B cell (primary cell): ENCODE measurements at regions not wholly inside any gene's neighbourhood (a gene's known extent, or its start where the extent isn't known, plus 50 kb on each side); places are given as distances from the start of the nearest gene placed in this dataset.

ENCODE experiments used
- ATAC-seq: fragments of 200-7000 bp; cut with Tn5 transposase; one replicate; pipeline ENCODE4 v1.10.0; 2021; ENCODE audit warnings: low read depth, mild to moderate bottlenecking, moderate number of reproducible peaks, moderate library complexity
- CTCF ChIA-PET: fragments of 350-600 bp; sonication (Branson Sonifier 250); formaldehyde crosslinking; loops from one replicate; lab custom pipeline; 2021; ENCODE audit warnings: antibody characterized with exemption, inconsistent platforms; lab: Charles Lee
- POLR2A ChIA-PET: fragments of 350-600 bp; sonication (Branson Sonifier 250); formaldehyde crosslinking; loops from one replicate; lab custom pipeline; 2021; ENCODE audit warnings: antibody characterized with exemption; lab: Charles Lee
- DNase-seq: peaks from one replicate; pipeline ENCODE4 v3.0.0; 2013
- H2AFZ ChIP-seq: 2 replicates; pipeline ENCODE4 v1.6.1; 2012; ENCODE audit warnings: mild to moderate bottlenecking, low read depth, low read length; ENCODE audit not compliant: insufficient read depth, poor library complexity, severe bottlenecking
- H3K27ac ChIP-seq, 2 donors: 1 replicate in 1 of 2; 2 replicates in 1 of 2; pipeline ENCODE4 v1.5.1; 2012 to 2013; ENCODE audit warnings: low read length in 2 of 2, mild to moderate bottlenecking in 2 of 2, moderate library complexity in 1 of 2
- H3K27me3 ChIP-seq, 4 experiments: fragments of 200-600 bp in 1 of 4; sonication (generic) in 1 of 4; replicated peaks in 1 of 4; 1 replicate in 2 of 4; 2 replicates in 2 of 4; pipeline versions ENCODE4 v1.6.1 to v1.7.0; 2013 to 2016; ENCODE audit warnings: low read length in 3 of 4, mild to moderate bottlenecking in 2 of 4, mixed read lengths in 1 of 4, moderate library complexity in 1 of 4; ENCODE audit not compliant: insufficient read depth in 4 of 4, control insufficient read depth in 3 of 4; ENCODE audit errors: control extremely low read depth in 1 of 4
- H3K36me3 ChIP-seq, 2 experiments: replicated peaks in 1 of 2; 1 replicate in 1 of 2; 2 replicates in 1 of 2; pipeline versions ENCODE4 v1.6.1 to v1.7.1; 2013; ENCODE audit warnings: low read length in 1 of 2; ENCODE audit not compliant: insufficient read depth in 2 of 2, control insufficient read depth in 1 of 2; ENCODE audit errors: control extremely low read depth in 1 of 2, extremely low read depth in 1 of 2
- H3K4me1 ChIP-seq, 2 donors: fragments of 200-600 bp in 1 of 2; sonication (generic) in 1 of 2; 1 replicate in 1 of 2; 2 replicates in 1 of 2; pipeline versions ENCODE4 v1.5.1 to v1.6.1; 2013 to 2017; ENCODE audit warnings: low read length in 2 of 2; ENCODE audit not compliant: control insufficient read depth in 2 of 2, insufficient read depth in 2 of 2
- H3K4me2 ChIP-seq: replicated peaks from 2 replicates; pipeline ENCODE3; 2012; ENCODE audit warnings: mild to moderate bottlenecking, low read depth, low read length; ENCODE audit not compliant: poor library complexity, severe bottlenecking
- H3K4me3 ChIP-seq, 5 experiments: fragments of 200-600 bp in 1 of 5; sonication (generic) in 1 of 5; 1 replicate in 3 of 5; 2 replicates in 2 of 5; pipeline versions ENCODE4 v1.5.1 to v1.7.0; 2011 to 2016; ENCODE audit warnings: low read length in 4 of 5, mild to moderate bottlenecking in 4 of 5, low read depth in 2 of 5, control low read depth in 1 of 5, moderate library complexity in 1 of 5; ENCODE audit not compliant: insufficient read depth in 1 of 5; ENCODE audit errors: control extremely low read depth in 1 of 5, extremely low read depth in 1 of 5
- H3K79me2 ChIP-seq: fragments of 200-600 bp; sonication (generic); one replicate; pipeline ENCODE4 v1.6.0; 2016; ENCODE audit warnings: low read length; ENCODE audit not compliant: control insufficient read depth, insufficient read depth
- H3K9ac ChIP-seq: fragments of 200-600 bp; sonication (generic); 2 replicates; pipeline ENCODE4 v1.6.1; 2017; ENCODE audit warnings: mild to moderate bottlenecking, low read length, moderate library complexity
- H3K9me3 ChIP-seq, 3 donors: one replicate each; pipeline versions ENCODE4 v1.6.1 to v1.7.1; 2013; ENCODE audit warnings: low read length in 2 of 3; ENCODE audit not compliant: control insufficient read depth in 2 of 3, insufficient read depth in 1 of 3; ENCODE audit errors: control extremely low read depth in 1 of 3
- H4K20me1 ChIP-seq: 2 replicates; pipeline ENCODE4 v1.6.0; 2012; ENCODE audit warnings: mild to moderate bottlenecking, low read length; ENCODE audit not compliant: insufficient read depth, control insufficient read depth, poor library complexity, severe bottlenecking
- H3K27ac Mint-ChIP-seq: one replicate; pipeline ENCODE4 v1.8.0; 2021; ENCODE audit warnings: mixed read lengths
- H3K27me3 Mint-ChIP-seq: one replicate; pipeline ENCODE4 v1.8.0; 2021; ENCODE audit warnings: mixed read lengths
- H3K4me1 Mint-ChIP-seq: one replicate; pipeline ENCODE4 v1.8.0; 2021; ENCODE audit warnings: mixed read lengths
- H3K4me3 Mint-ChIP-seq: one replicate; pipeline ENCODE4 v1.8.0; 2021; ENCODE audit warnings: mixed read lengths
- H3K9me3 Mint-ChIP-seq: one replicate; pipeline ENCODE4 v1.8.0; 2022; ENCODE audit warnings: mixed read lengths; ENCODE audit not compliant: insufficient read depth
- EZH2 ChIP-seq: IDR thresholded peaks from 2 replicates; pipeline ENCODE4 v1.6.1; 2012; ENCODE audit warnings: borderline replicate concordance, low read depth, mild to moderate bottlenecking, moderate library complexity, low read length; ENCODE audit not compliant: insufficient read depth, poor library complexity, severe bottlenecking
- WGBS: methylation state at CpG from one replicate; pipeline ENCODE4 v1.1.5; 2013; ENCODE audit warnings: missing lambda C conversion rate; ENCODE audit not compliant: insufficient coverage; 5-methylcytosine and 5-hydroxymethylcytosine counted together
- intact Hi-C: fragments of 100-400 bp; cut with micrococcal nuclease; formaldehyde crosslinking; loops from one replicate; pipeline ENCODE4 v1.10.0; 2022
- TF ChIP-seq, protein P1 (sequence below): fragments of 200-600 bp; IDR thresholded peaks from one replicate; pipeline ENCODE4 v1.8.0; 2022; ENCODE audit warnings: antibody characterized with exemption, mild to moderate bottlenecking

DNA sequence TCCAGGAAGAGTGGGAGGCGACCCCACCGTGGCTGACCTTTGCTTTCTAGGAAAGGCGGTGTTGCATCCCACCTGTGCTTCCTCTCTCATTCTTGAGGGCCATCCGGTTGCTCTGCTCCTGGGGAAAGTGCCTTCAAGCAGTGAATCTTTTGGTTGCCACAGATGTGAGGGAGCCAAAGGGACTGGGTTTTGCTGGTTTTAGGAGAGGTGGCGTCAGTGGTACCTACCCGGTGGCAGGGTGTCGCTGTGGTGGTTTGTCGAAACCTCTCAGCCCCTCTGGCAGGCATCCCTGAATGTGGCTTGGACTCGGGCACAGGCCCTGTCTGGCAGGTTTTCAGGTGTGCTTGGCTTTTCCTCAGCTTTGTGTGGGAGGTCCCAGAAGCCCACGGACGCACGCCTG is 611.5 kb downstream of the KCNJ18 start:
- POLR2A ChIA-PET, result no interaction called here

DNA sequence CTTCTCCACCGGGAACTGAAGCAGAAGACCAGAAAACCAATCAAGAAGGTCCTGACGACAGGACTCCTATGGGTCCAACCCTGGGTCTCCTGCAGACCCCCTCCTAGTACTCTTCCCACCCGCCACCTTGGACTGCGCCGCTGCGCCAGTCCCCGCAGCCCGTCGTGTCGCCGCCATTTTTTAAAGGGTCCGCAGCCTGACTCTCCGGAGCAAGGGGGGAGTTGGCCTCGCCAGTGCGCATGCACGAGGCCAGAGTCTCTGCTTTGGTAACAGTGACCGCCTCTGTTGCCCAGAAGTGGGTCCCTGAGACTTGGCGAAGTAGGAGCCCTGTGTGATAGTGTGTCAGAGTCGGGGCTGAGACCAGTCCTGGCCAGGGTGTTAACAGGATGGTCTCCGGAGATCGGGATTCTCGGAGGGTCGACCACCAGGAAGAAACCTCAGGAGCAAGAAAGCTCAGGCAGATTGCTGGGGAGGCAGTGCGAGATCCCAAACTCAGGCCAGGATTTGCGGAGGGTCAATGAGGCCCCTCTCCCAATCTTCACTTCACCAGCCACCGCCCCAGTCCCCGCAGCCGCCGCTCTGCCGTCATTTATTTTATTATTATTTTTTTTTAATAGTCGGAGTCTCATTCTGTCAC is 612.5 kb downstream of the KCNJ18 start:
- ATAC-seq (no peak), DNase-seq (no peak)
- Histone ChIP-seq H4K20me1 (no peaks in the 10 kb centered on the region), H3K9me3 (peaks cover 0 to 60% (median 0%) of the 10 kb centered on the region in 3 donors), H3K36me3 (no peaks in the 10 kb centered on the region), H3K79me2 (no peaks in the 10 kb centered on the region), H3K4me1 (no peaks in the 10 kb centered on the region), H3K4me3 (no peak overlapping the region), H2AFZ (no peak overlapping the region), H3K27me3 (no peaks in the 10 kb centered on the region), H3K9ac (no peak overlapping the region), H3K27ac (no peak overlapping the region), H3K4me2 (no peak overlapping the region)
- 93% methylated on average over 26 of the region's 31 CpGs for WGBS
- H3K27me3 Mint-ChIP-seq, result no peaks in the 10 kb centered on the region
- TF ChIP-seq, protein P1, sequence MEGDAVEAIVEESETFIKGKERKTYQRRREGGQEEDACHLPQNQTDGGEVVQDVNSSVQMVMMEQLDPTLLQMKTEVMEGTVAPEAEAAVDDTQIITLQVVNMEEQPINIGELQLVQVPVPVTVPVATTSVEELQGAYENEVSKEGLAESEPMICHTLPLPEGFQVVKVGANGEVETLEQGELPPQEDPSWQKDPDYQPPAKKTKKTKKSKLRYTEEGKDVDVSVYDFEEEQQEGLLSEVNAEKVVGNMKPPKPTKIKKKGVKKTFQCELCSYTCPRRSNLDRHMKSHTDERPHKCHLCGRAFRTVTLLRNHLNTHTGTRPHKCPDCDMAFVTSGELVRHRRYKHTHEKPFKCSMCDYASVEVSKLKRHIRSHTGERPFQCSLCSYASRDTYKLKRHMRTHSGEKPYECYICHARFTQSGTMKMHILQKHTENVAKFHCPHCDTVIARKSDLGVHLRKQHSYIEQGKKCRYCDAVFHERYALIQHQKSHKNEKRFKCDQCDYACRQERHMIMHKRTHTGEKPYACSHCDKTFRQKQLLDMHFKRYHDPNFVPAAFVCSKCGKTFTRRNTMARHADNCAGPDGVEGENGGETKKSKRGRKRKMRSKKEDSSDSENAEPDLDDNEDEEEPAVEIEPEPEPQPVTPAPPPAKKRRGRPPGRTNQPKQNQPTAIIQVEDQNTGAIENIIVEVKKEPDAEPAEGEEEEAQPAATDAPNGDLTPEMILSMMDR, result no peak
- TF ChIP-seq EZH2, result no peak
- H3K4me3 Mint-ChIP-seq, result no peak overlapping the region
- no peaks in the 10 kb centered on the region for H3K4me1 Mint-ChIP-seq
- intact Hi-C loops, result no loop called here
- POLR2A ChIA-PET, result no interaction called here
- CTCF ChIA-PET, result no interaction called here
- H3K27ac Mint-ChIP-seq, result no peak overlapping the region
- H3K9me3 Mint-ChIP-seq, result peaks cover 8% of the 10 kb centered on the region

More for the DNA sequence above, 611.5 kb downstream of the KCNJ18 start:
- ATAC-seq (no peak), DNase-seq (no peak)
- H3K27ac ChIP-seq, result no peak overlapping the region
- H3K79me2 ChIP-seq, result no peaks in the 10 kb centered on the region
- H4K20me1 ChIP-seq, result no peaks in the 10 kb centered on the region
- no peaks in the 10 kb centered on the region for H3K36me3 ChIP-seq
- H3K4me2 ChIP-seq, result no peak overlapping the region
- peaks cover 0 to 70% (median 0%) of the 10 kb centered on the region in 3 donors for H3K9me3 ChIP-seq
- peaks cover 11% of the 10 kb centered on the region for H3K9me3 Mint-ChIP-seq
- no peak overlapping the region for H3K27ac Mint-ChIP-seq
- CTCF ChIA-PET, result no interaction called here
- H3K9ac ChIP-seq, result no peak overlapping the region
- H3K4me3 ChIP-seq, result no peak overlapping the region
- TF ChIP-seq EZH2, result no peak
- TF ChIP-seq, protein P1, result no peak
- 94% methylated on average over 12 of the region's 12 CpGs for WGBS
- no peak overlapping the region for H2AFZ ChIP-seq
- no peaks in the 10 kb centered on the region for H3K27me3 ChIP-seq
- intact Hi-C loops, result no loop called here
- no peaks in the 10 kb centered on the region for H3K4me1 ChIP-seq
- no peaks in the 10 kb centered on the region for H3K27me3 Mint-ChIP-seq
- H3K4me3 Mint-ChIP-seq, result no peak overlapping the region
- no peaks in the 10 kb centered on the region for H3K4me1 Mint-ChIP-seq
